H1 (cell line): ENCODE measurements at regions not wholly inside any gene's neighbourhood (a gene's known extent, or its start where the extent isn't known, plus 50 kb on each side); places are given as distances from the start of the nearest gene placed in this dataset.

ENCODE experiments used
- NRF1 ChIP-seq: IDR thresholded peaks from 2 replicates; pipeline ENCODE4 v1.6.1; 2011; ENCODE audit warnings: mild to moderate bottlenecking, low read depth, low read length, improper control_type of control experiment
- POLR2AphosphoS5 ChIP-seq: IDR thresholded peaks from 2 replicates; pipeline ENCODE4 v1.6.1; 2011; ENCODE audit warnings: low read depth, low read length
- TBP ChIP-seq: IDR thresholded peaks from 2 replicates; pipeline ENCODE4 v1.6.1; 2011; ENCODE audit warnings: low read depth, low read length, improper control_type of control experiment
- ZNF274 ChIP-seq: IDR thresholded peaks from 2 replicates; pipeline ENCODE4 v1.7.0; 2012; ENCODE audit warnings: low read length, borderline replicate concordance; ENCODE audit errors: extremely low read depth

DNA sequence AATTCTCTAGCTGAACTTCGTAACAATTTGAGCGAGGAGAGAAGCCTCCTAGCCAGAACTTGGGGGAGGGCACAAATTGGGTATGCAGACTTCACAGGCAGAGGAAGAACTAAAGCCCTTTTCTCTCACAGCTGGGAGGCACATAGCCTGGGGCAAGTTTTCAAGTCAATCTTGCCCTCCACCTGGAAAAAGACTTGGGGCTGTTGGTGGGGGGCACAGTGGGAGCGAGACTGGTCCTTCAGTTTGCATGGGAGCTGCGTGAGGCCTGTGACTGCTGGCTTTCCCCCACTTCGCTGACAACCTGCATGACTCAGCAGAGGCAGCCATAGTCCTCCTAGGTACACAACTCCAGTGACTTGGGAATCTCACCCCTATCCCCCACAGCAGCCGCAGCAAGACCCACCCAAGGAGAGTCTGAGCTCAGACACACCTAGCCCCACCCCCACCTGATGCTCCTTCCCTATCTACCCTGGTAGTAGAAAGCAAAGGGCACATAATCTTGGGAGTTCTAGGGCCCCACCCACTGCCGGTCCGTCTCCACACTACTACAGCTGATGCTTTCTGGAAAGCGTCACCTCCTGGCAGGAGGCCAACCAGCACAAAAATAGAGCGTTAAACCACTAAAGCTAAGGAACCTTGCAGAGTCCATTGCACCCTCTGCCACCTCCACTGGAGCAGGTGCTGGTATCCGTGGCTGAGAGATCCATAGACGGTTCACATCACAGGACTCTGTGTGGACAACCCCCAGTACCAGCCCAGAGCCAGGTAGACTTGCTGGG lies 160.8 kb downstream of the CBLL2 start (continued):
- TF ChIP-seq POLR2AphosphoS5 = no peak
- TF ChIP-seq TBP = no peak
- TF ChIP-seq NRF1 = no peak
- no peak for TF ChIP-seq ZNF274
